HG02938 (cell line): ENCODE measurements at regions not wholly inside any gene's neighbourhood (a gene's known extent, or its start where the extent isn't known, plus 50 kb on each side); places are given as distances from the start of the nearest gene placed in this dataset.

Source experiments
- ATAC-seq: cut with Tn5 transposase; IDR thresholded peaks from one replicate; pipeline ENCODE4 v1.9.1; 2021; ENCODE audit warnings: mild to moderate bottlenecking, moderate library complexity; ENCODE audit not compliant: unreplicated experiment

DNA sequence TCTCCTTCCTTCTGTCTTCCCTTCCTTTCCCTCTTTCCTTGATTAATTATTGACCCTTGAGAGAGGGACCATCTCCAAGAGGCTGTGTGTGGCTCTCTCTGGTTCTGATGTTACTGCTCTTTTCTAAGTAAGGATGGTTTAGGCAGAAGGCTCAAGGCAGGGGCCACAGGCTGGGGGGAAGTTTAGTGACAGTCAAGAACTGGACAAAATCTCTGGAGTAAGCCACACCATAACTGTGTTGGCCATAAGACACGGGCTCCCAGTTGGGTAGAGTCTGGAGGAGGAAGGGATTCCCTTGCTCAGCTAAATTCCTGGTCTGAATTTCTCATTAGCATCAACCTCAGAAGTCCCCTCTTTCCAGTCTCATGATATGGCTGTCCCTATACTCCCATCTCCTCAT lies 74.7 kb downstream of the BUD13 start:
- no peak for ATAC-seq

DNA sequence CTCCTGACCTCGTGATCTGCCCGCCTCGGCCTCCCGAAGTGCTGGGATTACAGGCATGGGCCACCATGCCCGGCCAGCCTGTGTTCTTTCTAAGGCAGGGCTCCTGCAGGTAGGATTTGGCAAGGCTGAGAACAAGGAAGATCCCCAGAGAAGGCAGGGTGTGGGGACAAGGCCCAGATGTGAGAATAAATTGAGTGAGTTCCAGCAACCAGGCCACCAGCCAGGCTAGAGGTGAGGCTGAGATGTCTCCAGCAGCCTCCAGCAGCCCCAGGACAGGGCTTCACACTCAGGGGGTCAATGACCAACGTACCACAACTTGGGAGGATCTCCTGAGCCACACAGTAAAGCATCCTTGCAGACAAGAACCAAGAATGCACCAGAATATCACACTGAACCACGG lies 75.1 kb downstream of the BUD13 start:
- no peak for ATAC-seq

DNA sequence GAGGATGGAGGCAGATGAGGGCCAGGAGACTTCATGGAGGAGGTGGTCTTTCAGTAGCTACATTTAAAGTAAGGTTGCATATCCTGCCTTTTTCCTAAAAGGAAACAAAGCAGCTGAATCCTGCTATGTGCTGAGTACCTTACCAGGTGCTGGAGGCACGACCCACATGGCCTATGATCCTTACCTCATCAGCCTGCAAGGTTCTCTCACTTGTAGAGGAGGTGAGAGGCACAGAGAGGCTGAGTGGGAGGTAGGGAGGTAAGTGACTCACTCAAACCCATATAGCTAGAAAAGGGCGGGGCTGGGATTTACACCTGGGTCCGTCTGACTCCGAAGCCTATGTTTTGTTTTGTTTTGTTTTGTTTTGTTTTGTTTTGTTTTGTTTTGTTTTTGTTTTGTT lies 75.8 kb downstream of the BUD13 start:
- ATAC-seq: no peak

DNA sequence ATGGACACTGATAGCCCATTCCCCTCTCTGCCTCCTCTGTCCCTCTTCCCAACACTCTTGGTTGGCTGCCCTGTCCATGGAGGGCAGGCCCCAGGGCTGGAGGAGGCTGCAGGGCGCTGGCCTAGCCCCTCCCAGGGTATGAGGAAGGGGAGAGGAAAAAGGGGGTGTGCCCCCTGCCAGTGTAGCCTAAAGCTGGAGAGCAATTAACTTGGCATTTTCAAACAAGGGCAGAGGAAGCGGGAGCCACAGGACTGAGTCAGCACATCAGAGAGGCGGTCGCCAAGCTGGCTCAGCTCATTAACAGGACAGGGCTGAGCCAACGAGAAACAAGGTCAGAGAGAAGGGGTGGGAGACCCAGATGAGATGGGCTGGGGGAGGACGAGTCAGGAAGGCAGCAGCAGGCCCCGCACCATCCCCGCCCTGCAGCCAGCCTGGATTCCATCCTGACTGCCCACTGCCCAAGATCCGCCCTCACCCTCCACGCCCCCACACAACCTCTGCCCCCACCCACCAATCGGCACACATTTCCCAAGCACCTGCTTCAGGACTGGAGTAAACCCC lies 76.3 kb downstream of the BUD13 start:
- no peak for ATAC-seq

DNA sequence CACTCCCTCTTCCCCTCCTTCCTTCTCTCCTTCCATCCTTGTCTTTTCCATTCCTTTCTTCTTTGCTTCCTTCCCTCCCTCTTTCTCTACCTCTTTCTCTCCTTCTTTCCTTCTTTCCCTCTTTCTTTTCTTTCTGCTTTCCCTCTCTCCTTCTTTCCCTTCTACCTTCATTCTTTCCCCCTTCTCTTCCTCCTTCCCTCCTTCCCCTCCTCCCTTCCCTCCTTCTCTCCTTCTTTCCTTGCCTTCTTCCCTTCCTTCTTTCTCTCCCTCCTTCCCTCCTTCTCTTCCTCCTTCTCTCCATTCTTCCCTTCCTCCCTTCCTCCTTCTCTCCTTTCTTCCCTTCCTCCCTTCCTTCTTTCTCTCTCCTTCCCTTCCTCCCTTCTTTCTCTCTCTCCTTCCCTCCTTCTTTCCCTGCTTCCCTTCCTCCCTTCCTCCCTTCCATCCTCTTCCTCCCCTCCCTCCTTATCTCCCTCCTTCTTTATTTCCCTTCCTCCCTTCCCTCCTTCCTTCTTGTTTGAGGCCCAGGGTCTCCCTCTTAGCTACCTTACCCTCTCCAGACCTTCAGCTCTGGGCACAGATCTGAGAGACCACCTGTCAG lies 77.0 kb downstream of the BUD13 start:
- no peak for ATAC-seq

DNA sequence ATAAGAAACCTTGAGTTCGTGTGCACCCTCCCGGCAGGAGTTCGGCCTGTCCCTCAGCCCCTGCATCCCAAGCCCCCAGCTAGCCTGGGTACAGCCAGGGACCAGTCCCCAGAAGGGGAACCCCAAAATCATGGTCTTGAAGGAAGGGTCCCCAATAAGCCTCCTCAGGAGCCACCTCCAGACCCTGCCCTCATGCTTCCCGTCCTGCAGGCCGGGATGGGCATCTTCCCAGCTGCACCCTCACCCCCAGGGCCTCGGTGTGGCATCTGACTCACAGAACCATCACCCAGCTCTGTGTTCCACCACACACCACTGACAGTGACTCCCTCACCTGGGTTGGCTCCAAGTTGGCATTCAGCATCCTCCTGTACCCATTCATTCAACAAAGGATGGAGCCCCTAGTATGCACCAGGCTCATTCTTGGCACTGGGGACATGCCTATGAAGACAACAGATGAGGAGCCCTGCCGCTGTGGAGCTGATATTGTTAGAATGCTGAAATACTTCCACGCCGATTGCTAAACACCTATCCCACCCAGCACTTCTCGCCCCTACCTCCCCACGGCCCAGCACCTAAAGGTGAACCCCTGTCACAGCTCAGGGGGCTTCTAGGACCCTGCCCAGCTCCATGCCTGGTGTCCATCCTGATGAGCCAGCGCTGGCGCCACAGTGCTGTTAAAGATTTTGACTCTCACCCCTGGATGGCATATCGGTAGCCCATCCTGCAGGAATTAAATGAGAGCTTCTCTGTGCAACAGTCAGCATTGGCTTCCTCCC lies 77.8 kb downstream of the BUD13 start:
- no peak for ATAC-seq

DNA sequence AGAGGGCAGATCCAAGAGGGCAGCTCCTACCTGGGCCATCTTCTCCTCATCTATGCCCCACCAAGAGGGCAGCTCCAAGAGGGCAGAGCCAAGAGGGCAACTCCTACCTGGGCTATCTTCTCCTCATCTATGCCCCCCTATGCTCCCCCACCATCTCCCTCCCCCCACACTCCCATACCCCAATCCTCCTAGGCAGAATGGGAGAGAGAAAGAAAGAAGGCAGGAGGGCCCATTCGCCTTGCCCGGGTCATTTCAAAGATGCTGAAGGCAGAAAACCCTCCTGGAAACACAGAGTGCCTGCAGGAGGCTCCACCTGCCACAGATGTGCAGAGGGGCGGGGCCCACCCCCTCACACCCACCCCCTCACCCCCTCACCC lies 78.5 kb downstream of the BUD13 start:
- ATAC-seq: no peak

DNA sequence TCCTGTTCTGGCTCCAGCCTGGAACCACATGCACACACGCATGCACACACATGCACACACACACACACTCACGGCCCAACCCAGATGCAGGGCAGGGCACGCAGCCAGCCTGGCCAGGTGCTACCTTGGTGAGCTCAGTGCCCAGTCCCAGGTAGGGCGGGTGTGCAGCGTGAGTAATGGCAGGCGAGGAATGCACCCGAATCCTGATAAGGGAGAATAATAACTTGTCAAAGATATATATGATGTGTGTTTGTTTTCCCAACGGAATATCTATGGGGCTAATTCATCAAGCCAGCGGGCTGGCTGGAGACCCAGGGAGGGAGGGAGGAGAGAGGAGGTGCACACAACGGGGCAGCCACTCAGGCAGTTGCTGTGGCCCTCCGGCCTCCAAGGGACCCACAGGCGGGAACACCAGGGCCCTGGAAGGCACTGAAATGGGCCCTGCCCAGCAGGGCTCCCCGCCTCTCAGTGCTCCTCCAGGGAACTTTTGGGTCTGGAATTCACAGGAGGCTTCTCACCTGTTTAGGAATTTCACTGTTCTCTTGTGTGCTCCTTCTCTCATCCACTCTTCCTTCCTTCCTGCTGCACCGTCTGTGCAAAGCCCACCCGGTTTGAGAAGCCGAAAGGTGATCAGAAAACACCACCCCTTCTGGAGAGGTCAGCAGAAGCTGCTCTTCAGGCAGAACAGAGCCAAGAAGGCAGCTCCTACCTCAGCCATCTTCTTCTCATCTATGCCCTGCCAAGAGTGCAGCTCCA lies 79.0 kb downstream of the BUD13 start:
- ATAC-seq: no peak

DNA sequence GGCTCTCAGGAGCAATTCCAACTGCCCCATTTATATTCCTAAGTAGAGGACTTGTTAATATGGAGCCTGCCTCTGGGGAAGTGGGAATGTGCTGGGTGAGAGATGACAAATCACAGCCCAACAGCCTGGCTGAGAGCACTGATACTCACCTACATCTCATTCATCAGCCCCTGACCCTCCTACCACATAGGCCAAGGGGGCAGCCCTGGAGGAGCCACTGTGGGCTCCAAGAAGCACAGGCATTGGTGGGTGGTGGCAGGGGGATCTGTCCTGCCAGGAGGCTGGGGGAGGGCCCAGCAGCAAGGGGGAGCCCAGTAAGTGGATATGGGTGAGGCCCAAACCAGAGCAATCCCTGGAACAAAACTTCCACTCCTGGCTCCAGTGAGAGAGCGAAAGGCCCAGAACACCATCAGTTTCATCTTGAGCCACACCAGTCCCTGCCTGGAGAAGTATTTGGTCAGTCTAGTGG lies 79.7 kb downstream of the BUD13 start:
- no peak for ATAC-seq

DNA sequence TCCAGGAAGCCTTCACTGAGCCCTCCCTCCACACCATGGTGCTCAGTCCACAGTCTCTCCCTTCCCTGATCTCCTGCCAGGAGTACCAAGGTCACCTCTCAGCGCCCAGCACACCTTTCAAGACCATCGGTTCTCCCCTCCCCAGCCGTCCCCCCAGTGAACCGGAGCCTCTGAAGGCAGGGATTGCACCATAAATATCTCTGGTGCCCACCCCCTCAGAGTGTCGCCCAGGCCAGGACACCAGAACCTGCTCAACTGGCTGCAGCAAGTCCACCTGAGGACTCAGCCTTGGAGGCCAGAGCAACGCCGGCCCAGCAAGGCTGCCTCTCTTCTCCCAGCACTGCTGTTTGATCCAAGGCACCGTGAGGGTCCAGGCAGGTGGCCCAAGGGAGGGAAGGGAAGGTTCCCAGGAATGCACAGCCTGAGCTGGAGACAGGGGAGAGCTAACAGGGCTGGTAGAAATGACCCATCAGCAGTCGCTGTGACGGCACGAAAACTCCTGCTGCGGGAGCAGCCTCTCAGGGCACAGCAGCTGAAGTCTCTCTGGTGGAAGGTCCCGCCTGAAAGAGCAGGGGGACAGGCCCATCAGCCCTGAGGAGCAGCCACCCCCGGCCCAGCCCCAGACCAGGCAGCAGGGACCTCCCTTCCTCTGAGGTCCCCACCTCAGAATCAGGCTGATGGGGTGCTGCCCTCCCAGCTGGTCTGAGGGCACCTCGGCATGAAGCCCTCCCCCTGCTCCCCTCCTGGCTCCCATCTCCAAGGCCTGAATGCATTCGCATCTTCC lies 80.3 kb downstream of the BUD13 start:
- ATAC-seq: no peak

DNA sequence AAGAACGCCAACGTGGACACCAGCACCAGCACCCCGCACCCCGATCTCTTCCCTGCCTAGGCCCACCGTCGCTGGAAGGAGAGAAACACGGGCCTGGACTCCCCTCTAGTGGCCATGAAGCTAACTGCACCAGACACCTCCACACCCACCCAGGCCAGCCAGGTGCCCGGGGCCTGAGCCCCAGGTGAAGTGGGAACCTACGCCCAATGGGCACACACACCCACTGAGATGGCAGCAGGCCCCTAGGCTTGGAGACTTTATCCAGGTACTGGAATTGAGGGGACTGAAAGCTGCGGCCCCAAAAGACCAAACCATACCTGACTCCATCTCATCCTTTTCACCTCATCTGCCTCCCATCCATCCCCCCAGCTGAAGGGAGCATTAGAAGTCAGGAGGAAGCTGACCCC lies 81.0 kb downstream of the BUD13 start:
- ATAC-seq: no peak

DNA sequence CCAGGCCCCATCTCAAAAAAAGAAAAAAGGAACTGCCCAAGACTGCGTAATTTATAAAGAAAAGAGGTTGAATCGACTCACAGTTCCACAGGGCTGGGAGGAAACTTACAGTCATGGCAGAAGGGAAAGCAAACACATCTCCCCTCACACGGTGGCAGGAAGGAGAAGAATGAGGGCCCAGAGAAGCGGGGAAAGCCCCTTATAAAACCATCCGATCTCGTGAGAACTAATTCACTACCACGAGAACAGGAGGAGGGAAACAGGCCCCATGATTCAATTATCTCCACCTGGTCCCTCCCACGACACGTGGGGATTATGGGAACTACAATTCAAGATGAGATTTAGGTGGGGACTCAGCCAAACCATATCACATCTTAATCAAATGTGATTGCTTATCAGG lies 82.2 kb downstream of the BUD13 start:
- ATAC-seq: no peak

DNA sequence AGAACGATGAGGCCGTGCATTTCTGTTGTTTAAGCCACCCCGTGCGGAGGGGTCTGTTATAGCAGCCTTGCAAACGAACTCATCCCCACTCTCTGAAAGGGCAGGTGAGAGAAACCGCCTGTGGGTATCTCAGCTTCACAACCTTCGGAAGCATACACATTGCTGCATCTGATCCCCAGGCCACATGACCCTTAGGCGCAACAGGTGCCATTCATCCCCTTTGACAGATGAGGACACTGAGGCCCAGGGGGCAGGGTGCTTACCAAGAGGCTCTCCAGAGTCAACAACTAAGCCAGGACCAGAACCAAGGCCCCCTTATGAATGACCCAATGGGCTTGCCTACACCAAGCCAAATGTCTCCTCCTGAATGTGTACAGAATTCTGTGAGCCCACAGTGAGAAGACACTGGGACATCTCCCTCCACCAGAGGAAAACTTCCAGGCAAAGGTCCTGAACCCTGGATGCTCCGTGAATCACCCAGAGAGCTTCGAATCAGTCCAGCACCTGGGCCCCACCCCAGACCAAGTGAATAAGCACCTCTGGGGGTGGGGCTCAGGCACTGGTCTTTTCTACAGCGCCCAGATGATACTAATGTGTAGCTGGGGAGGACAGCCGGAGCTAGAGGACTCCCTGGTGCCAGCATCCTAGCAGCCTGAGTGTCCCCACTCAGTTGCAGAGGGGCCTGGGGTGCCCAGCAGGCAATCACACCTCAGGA lies 83.2 kb downstream of the BUD13 start:
- ATAC-seq: no peak

DNA sequence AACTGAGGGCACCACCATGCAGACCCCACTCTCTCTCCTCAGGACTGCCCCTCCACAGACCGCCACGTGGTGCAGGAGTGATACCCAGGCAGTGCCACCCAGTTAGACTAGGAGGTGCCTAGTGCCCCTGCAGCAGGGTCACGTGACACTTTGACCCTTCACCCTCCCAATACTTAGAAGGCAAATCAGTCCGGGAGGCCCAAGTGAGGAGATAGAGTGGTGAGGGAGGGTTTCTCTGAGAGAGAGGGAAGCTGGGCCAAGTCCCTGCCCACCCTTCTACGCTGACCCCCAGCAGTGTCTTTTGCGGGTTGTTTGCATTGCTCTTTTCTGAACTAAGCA lies 84.6 kb downstream of the BUD13 start:
- no peak for ATAC-seq

DNA sequence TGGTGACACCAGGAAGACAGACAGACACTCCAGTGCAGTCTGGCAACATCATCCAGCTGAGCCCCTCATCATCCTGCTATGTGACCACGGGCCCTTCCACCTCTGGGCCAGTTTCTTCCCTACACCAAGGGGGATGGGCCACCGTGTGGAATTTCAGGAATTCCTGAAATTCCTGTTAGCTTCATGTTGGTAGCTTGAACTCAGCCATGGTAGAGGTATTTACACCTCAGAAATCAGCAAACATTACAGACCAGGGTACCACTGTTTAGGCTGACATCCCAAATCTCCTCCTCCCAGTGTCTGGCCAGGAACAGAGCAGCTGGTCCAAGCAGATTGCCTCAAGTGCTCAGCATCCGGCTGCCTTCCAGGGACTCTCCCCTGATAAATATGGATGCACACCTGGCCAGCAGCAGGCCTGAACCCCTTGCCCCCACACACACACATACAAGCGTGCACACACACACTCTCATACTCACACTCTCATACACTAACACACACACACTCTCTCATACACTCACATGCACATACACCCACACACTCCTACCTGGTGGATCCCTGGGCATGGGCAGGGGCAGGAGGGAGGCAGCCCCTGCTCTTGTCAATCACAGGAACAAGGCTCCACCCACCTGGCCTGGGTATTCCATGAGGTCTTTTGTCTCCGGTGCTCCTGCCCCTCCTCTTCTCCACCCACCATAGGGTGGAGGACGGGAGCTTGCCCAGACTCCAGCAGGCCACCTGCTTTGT lies 85.2 kb downstream of the BUD13 start:
- no peak for ATAC-seq

DNA sequence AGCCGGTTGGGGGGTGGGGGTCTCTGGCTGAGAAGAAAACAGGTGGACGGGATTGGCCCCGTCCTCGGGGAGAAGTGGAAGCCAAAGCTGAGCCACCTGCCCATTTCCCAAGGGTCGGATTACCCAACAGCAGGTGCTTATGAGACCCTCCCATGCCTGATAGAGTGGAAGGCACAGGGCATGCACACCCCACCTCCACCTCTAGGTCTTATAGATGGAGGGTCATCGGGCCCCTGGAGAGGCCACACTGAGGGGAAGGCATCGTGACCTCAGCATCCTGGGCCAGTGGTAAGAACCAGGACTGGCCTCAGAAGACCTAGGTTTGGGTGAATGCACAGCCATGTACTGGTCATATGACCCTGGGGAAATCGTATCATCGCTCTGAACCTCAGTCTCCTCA lies 85.9 kb downstream of the BUD13 start:
- no peak for ATAC-seq

DNA sequence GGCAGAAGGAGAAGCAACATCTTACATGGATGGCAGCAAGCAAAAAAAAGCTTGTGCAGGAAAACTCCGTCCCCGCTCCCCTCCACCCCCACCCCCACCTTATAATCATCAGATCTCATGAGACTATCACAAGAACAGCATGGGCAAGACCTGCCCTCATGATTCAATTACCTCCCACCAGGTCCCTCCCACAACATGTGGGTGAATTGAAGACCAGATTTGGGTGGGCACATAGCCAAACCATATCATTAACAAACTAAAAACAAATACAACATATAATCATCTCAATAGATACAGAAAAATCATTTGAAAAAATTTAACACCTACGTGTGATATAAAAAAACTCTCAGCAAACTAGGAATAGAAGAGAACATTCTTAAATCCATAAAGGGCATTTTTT lies 88.8 kb downstream of the BUD13 start:
- no peak for ATAC-seq

DNA sequence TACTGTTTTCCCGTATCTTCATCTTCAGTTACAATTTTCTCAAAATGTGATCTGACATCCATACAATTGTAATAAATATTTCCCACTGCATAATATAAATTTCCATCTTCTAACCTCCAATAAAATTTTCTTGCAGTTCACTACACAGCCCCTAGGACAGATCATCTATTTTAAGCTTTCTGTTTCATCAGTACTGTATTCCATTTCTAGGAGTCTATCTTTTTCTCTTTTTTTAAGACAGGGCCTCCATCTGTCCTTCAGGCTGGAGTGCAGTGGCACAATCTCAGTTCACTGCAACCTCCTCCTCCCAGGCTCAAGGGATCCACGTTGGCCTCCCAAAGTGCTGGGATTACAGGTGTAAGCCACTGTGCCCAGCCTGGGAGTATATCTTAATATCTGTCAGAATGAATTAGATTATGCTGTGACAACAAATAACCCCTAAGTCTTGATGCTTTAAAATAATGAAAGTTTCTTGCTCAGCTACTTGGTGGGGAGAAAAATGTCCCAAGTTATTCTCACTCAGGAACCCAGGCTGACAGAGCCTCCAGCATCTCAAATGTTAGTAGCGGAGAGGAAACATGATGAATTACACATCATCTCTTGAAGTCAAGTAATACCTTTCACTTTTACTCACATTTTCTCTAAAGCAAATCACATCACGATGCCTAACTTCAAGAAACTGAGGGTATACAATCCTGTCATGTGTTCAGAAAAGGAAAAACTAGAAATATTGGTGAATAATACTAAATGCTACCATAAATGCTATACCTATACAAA lies 92.2 kb downstream of the BUD13 start:
- ATAC-seq: no peak

DNA sequence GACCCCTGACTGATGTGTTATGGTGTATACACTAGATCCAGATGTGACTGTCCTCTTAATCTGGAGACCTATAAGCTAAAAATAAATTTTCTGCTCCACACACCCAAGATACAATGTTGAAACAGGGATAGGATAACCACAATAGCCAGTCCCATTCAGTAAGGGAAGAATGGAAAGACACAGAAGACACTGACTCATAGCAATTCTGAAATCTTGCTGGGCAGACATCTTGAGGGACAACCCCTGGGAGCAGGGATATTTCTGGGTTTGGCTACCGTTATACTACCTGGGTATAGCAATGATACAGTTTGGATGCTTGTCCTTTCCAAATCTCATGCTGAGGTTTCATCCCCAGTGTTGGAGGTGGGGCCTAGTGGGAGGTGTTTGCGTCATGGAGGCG lies 93.9 kb downstream of the BUD13 start:
- ATAC-seq: no peak
